Parathyroid adenoma (tissue), 2 donors: ENCODE measurements at regions not wholly inside any gene's neighbourhood (a gene's known extent, or its start where the extent isn't known, plus 50 kb on each side); places are given as distances from the start of the nearest gene placed in this dataset.

Source experiments
- H2AFZ ChIP-seq: fragments of 300-600 bp; sonication (generic); one replicate; pipeline ENCODE4 v1.7.0; 2017; ENCODE audit warnings: antibody characterized with exemption, mild to moderate bottlenecking
- H3K27ac ChIP-seq: fragments of 300-600 bp; sonication (generic); one replicate; pipeline ENCODE4 v1.7.0; 2017
- H3K27me3 ChIP-seq: fragments of 300-600 bp; sonication (generic); one replicate; pipeline ENCODE4 v1.7.0; 2017; ENCODE audit warnings: low read length; ENCODE audit not compliant: control insufficient read depth, insufficient read depth
- H3K36me3 ChIP-seq: fragments of 300-600 bp; sonication (generic); one replicate; pipeline ENCODE4 v1.7.0; 2017; ENCODE audit warnings: low read length; ENCODE audit not compliant: control insufficient read depth, insufficient read depth
- H3K4me1 ChIP-seq: fragments of 300-600 bp; sonication (generic); one replicate; pipeline ENCODE4 v1.7.0; 2017; ENCODE audit warnings: control low read depth
- H3K4me2 ChIP-seq: fragments of 300-600 bp; sonication (generic); one replicate; pipeline ENCODE4 v1.7.0; 2017; ENCODE audit warnings: low read length
- H3K4me3 ChIP-seq: fragments of 300-600 bp; sonication (generic); one replicate; pipeline ENCODE4 v1.7.0; 2017; ENCODE audit warnings: low read depth, low read length
- H3K79me2 ChIP-seq: fragments of 300-600 bp; sonication (generic); one replicate; pipeline ENCODE4 v1.7.0; 2017; ENCODE audit warnings: control low read depth
- H3K9ac ChIP-seq: fragments of 300-600 bp; sonication (generic); one replicate; pipeline ENCODE4 v1.7.0; 2017; ENCODE audit warnings: mild to moderate bottlenecking
- H3K9me3 ChIP-seq: fragments of 300-600 bp; sonication (generic); one replicate; pipeline ENCODE4 v1.7.0; 2017; ENCODE audit warnings: low read length; ENCODE audit not compliant: control insufficient read depth
- CTCF ChIP-seq: fragments of 300-600 bp; sonication (generic); IDR thresholded peaks from one replicate; pipeline ENCODE4 v1.7.0; 2017; ENCODE audit warnings: antibody characterized with exemption, mild to moderate bottlenecking
- donor health status: primary hyperparathyroidism.

DNA sequence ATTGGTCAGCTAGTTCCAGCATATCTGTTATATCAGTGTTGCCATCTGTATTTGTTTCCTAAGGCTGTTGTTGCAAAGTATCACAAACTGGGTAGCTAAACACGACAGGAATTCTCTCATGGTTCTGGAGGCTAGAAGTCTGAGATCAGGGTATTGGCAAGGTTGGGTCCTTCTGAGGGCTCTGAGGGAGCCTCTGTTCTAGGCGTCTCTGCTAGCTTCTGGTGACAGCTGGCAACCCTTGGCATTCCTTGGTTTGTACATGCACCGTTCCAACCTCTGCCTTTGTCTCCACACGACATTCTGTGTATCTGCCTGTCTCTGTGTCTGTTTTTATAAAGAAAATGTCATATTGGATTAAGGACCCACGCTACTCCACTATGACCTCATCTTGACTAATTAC lies 219.9 kb upstream of the NLRP1 start:
- H3K9me3 ChIP-seq = no peaks in the 10 kb centered on the region
- H3K27me3 ChIP-seq = no peaks in the 10 kb centered on the region
- no peak overlapping the region for H2AFZ ChIP-seq
- no peaks in the 10 kb centered on the region for H3K4me1 ChIP-seq
- H3K9ac ChIP-seq = no peak overlapping the region
- H3K36me3 ChIP-seq = no peaks in the 10 kb centered on the region
- no peak overlapping the region for H3K4me3 ChIP-seq
- no peaks in the 10 kb centered on the region for H3K79me2 ChIP-seq
- TF ChIP-seq CTCF = no peak
- H3K27ac ChIP-seq = no peak overlapping the region
- no peak overlapping the region for H3K4me2 ChIP-seq

DNA sequence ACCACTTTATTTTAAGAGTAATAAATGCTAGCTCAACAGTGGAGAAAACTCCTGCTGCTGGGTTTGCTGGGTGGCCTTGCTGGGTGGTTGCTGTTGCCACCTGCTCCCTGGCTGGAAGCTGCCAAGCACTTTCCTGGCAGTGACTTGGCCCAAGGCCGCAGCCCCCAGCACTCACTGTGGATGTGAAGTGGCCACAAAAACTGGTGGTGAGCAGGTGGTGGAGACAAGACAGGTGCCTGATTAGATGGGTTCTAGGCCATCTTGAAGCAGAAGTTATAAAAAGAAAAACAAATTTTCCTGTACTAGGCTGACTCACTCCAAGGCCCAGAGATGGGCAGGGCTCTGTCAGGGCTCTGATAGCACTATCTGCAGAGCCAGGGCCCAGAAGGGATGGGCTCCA lies 224.7 kb upstream of the NLRP1 start:
- Histone ChIP-seq H3K4me3 (no peak overlapping the region), H3K27ac (no peak overlapping the region), H3K4me2 (no peak overlapping the region), H3K27me3 (no peaks in the 10 kb centered on the region), H2AFZ (no peak overlapping the region), H3K9ac (no peak overlapping the region), H3K4me1 (no peaks in the 10 kb centered on the region), H3K36me3 (no peaks in the 10 kb centered on the region), H3K79me2 (no peaks in the 10 kb centered on the region), H3K9me3 (no peaks in the 10 kb centered on the region)
- no peak for TF ChIP-seq CTCF

- no peak for TF ChIP-seq CTCF
- Histone ChIP-seq H3K36me3 (no peaks in the 10 kb centered on the region), H3K4me2 (no peak overlapping the region), H3K4me1 (no peaks in the 10 kb centered on the region), H3K79me2 (no peaks in the 10 kb centered on the region), H3K4me3 (no peak overlapping the region), H2AFZ (no peak overlapping the region), H3K27me3 (no peaks in the 10 kb centered on the region), H3K9ac (no peak overlapping the region), H3K27ac (no peak overlapping the region), H3K9me3 (no peaks in the 10 kb centered on the region)
Measured at GRCh38 chr17:5809580-5810188, 225.4 kb upstream of the NLRP1 start.

DNA sequence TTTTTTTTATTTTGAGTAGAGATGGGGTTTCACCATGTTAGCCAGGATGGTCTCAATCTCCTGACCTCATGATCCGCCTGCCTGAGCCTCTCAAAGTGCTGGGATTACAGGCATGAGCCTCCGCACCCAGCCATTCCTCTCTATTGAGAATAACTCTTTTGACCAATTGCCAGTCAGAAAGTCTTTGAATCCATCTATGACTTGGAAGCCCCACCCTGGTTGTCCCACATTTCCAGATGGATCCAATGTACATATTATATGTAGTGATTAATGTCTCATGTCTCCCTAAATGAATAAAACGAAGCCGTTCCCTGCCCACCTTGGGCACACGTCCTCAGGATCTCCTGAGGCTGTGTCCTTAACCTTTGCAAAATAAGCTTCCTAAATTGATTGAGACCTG lies 228.3 kb upstream of the NLRP1 start:
- Histone ChIP-seq H3K27ac (no peak overlapping the region), H3K27me3 (no peaks in the 10 kb centered on the region), H3K9ac (no peak overlapping the region), H2AFZ (no peak overlapping the region), H3K9me3 (no peaks in the 10 kb centered on the region), H3K4me1 (no peaks in the 10 kb centered on the region), H3K79me2 (no peaks in the 10 kb centered on the region), H3K4me3 (no peak overlapping the region), H3K36me3 (no peaks in the 10 kb centered on the region), H3K4me2 (no peak overlapping the region)
- TF ChIP-seq CTCF = no peak

DNA sequence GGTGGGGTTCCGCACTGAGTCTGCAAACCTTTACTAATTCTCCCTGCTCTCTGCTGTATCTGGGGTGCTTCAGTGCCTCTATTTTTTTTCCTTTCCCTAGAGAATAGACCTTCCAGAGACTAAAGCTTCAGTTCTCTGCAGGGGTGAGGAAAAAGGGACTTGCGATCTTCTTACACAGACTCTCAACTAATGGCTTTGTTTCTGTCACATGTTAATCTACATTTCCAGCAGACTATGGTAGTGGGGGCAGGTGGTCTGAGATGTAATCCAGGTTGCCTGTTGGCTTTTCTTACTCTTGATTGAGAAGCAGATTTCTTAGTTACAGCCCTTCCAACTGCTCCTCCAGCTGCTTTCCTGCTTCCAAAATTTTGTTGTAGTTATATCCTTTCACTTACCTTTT lies 229.0 kb upstream of the NLRP1 start:
- no peak overlapping the region for H3K9ac ChIP-seq
- H3K36me3 ChIP-seq = no peaks in the 10 kb centered on the region
- no peak overlapping the region for H3K4me3 ChIP-seq
- no peak overlapping the region for H3K27ac ChIP-seq
- TF ChIP-seq CTCF = no peak
- no peaks in the 10 kb centered on the region for H3K4me1 ChIP-seq
- no peaks in the 10 kb centered on the region for H3K79me2 ChIP-seq
- H3K9me3 ChIP-seq = no peaks in the 10 kb centered on the region
- no peak overlapping the region for H3K4me2 ChIP-seq
- no peak overlapping the region for H2AFZ ChIP-seq
- H3K27me3 ChIP-seq = no peaks in the 10 kb centered on the region
